OCI-LY1 (cell line): ENCODE measurements at regions not wholly inside any gene's neighbourhood (a gene's known extent, or its start where the extent isn't known, plus 50 kb on each side); places are given as distances from the start of the nearest gene placed in this dataset.

Experiments
- H2AFZ ChIP-seq: fragments of 200-600 bp; sonication (generic), shearing (Covaris generic); 2 replicates; pipeline ENCODE4 v1.6.0; 2014; ENCODE audit warnings: antibody characterized with exemption, mild to moderate bottlenecking, low read length
- H3F3A ChIP-seq: fragments of 200-600 bp; sonication (generic), shearing (Covaris generic); 2 replicates; pipeline ENCODE4 v1.6.0; 2014; ENCODE audit warnings: mild to moderate bottlenecking, antibody characterized with exemption, low read length, moderate library complexity; ENCODE audit not compliant: insufficient read depth
- H3K27ac ChIP-seq: fragments of 200-600 bp; sonication (generic); 2 replicates; pipeline ENCODE4 v1.5.1; 2014; ENCODE audit warnings: low read length, mixed run types, mild to moderate bottlenecking, low read depth; ENCODE audit not compliant: poor library complexity, severe bottlenecking
- H3K27me3 ChIP-seq: fragments of 200-600 bp; sonication (generic); 2 replicates; pipeline ENCODE4 v1.6.0; 2014; ENCODE audit warnings: antibody characterized with exemption, mild to moderate bottlenecking, low read length, moderate library complexity; ENCODE audit not compliant: insufficient read depth
- H3K36me3 ChIP-seq: fragments of 200-600 bp; sonication (generic); 2 replicates; pipeline ENCODE4 v1.6.1; 2014; ENCODE audit warnings: mild to moderate bottlenecking, antibody characterized with exemption, low read length, moderate library complexity, mixed read lengths; ENCODE audit not compliant: insufficient read depth
- H3K4me1 ChIP-seq: fragments of 200-600 bp; sonication (generic); 2 replicates; pipeline ENCODE4 v1.5.1; 2014; ENCODE audit warnings: mild to moderate bottlenecking, low read length, moderate library complexity; ENCODE audit not compliant: insufficient read depth, severe bottlenecking
- H3K4me2 ChIP-seq: fragments of 200-600 bp; sonication (generic), shearing (Covaris generic); 2 replicates; pipeline ENCODE4 v1.6.1; 2014; ENCODE audit warnings: low read length
- H3K4me3 ChIP-seq: fragments of 200-600 bp; sonication (generic); 2 replicates; pipeline ENCODE4 v1.5.1; 2014; ENCODE audit warnings: low read length, low read depth, mild to moderate bottlenecking, mixed read lengths; ENCODE audit not compliant: poor library complexity, severe bottlenecking
- H3K79me2 ChIP-seq: fragments of 200-600 bp; shearing (Covaris generic); 2 replicates; pipeline ENCODE4 v1.6.1; 2016; ENCODE audit warnings: mixed run types, low read length, mixed read lengths; ENCODE audit not compliant: insufficient read depth
- H3K9ac ChIP-seq: fragments of 200-600 bp; sonication (generic), shearing (Covaris generic); 2 replicates; pipeline ENCODE4 v1.6.1; 2014; ENCODE audit warnings: mild to moderate bottlenecking, low read length, mixed read lengths
- H3K9me2 ChIP-seq: fragments of 200-600 bp; sonication (generic), shearing (Covaris generic); 2 replicates; pipeline ENCODE4 v1.6.1; 2014; ENCODE audit warnings: low read depth, mild to moderate bottlenecking, low read length, mixed read lengths
- H3K9me3 ChIP-seq: fragments of 200-600 bp; shearing (Covaris generic); 2 replicates; pipeline ENCODE4 v1.6.1; 2014; ENCODE audit warnings: low read length, mixed read lengths
- H4K20me1 ChIP-seq: fragments of 200-600 bp; sonication (generic), shearing (Covaris generic); 2 replicates; pipeline ENCODE4 v1.6.0; 2016; ENCODE audit warnings: mild to moderate bottlenecking, low read length; ENCODE audit not compliant: insufficient read depth
- CTCF ChIP-seq: fragments of 200-600 bp; sonication (generic), shearing (Covaris generic); IDR thresholded peaks from 2 replicates; pipeline ENCODE4 v1.5.1; 2017; ENCODE audit warnings: mild to moderate bottlenecking, antibody characterized with exemption, low read length, moderate library complexity, mixed read lengths
- EZH2 ChIP-seq: fragments of 200-600 bp; sonication (generic), shearing (Covaris generic); IDR thresholded peaks from 2 replicates; pipeline ENCODE4 v1.8.0; 2017; ENCODE audit warnings: borderline replicate concordance, mixed run types, mild to moderate bottlenecking, antibody characterized with exemption, low read length, moderate library complexity, mixed read lengths

- no peak overlapping the region for H3K4me2 ChIP-seq
- H3K9me2 ChIP-seq, result no peaks in the 10 kb centered on the region
- no peak overlapping the region for H2AFZ ChIP-seq
- no peaks in the 10 kb centered on the region for H3K4me1 ChIP-seq
- H3K79me2 ChIP-seq, result no peaks in the 10 kb centered on the region
- no peaks in the 10 kb centered on the region for H3K9me3 ChIP-seq
- no peak overlapping the region for H3K9ac ChIP-seq
- no peaks in the 10 kb centered on the region for H3F3A ChIP-seq
- TF ChIP-seq CTCF (no peak), EZH2 (no peak)
- H3K4me3 ChIP-seq, result no peak overlapping the region
- no peaks in the 10 kb centered on the region for H4K20me1 ChIP-seq
- peaks cover 3% of the 10 kb centered on the region for H3K27me3 ChIP-seq
- no peaks in the 10 kb centered on the region for H3K36me3 ChIP-seq
- no peak overlapping the region for H3K27ac ChIP-seq
Measured at GRCh38 chr2:238558456-238559099, 131.9 kb downstream of the ASB1 start.

GRCh38 chr2:238560234-238560633 is 133.5 kb downstream of the ASB1 start:
- Histone ChIP-seq H3K4me2 (no peak overlapping the region), H3K27ac (no peak overlapping the region), H3K36me3 (no peaks in the 10 kb centered on the region), H3F3A (no peaks in the 10 kb centered on the region), H4K20me1 (no peaks in the 10 kb centered on the region), H3K4me1 (no peaks in the 10 kb centered on the region), H3K9ac (no peak overlapping the region), H3K4me3 (no peak overlapping the region), H2AFZ (no peak overlapping the region), H3K79me2 (no peaks in the 10 kb centered on the region), H3K9me2 (no peaks in the 10 kb centered on the region), H3K9me3 (no peaks in the 10 kb centered on the region), H3K27me3 (peaks cover 6% of the 10 kb centered on the region)
- no peak for TF ChIP-seq CTCF
- no peak for TF ChIP-seq EZH2

DNA sequence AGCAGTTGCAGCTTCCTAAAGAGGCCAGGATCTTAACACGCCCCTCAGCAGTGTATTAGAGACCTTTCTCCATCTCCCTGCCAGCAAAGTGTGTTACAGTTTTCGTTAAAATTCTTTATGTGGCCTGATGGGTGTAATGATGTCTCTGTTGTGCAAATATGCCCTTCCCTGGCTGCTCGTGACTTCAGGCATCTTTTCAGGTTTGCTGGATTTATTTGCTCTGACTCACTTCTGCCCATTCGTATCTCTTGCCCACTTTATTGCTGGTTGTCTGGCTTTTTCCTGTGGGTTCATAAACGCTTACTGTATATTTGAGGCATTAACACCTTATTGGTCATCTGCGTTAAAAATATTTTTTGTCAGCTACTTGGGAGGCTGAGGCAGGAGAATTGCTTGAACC is 134.5 kb downstream of the ASB1 start:
- Histone ChIP-seq H3K27ac (no peak overlapping the region), H3K27me3 (peaks cover 6% of the 10 kb centered on the region), H3F3A (no peaks in the 10 kb centered on the region)

More for the DNA sequence above, 134.5 kb downstream of the ASB1 start:
- Histone ChIP-seq H3K9ac (no peak overlapping the region), H3K4me2 (no peak overlapping the region), H3K4me1 (no peaks in the 10 kb centered on the region), H3K79me2 (no peaks in the 10 kb centered on the region), H4K20me1 (no peaks in the 10 kb centered on the region), H2AFZ (no peak overlapping the region), H3K4me3 (no peak overlapping the region), H3K9me2 (no peaks in the 10 kb centered on the region), H3K36me3 (no peaks in the 10 kb centered on the region), H3K9me3 (no peaks in the 10 kb centered on the region)
- no peak for TF ChIP-seq CTCF
- no peak for TF ChIP-seq EZH2
